Endothelial cell of umbilical vein (primary cell): ENCODE measurements at regions not wholly inside any gene's neighbourhood (a gene's known extent, or its start where the extent isn't known, plus 50 kb on each side); places are given as distances from the start of the nearest gene placed in this dataset.

Experiments
- BruUV-seq: library from RNA; stranded (reverse); fragments of 400-500 nt; replicated peaks from 2 replicates; lab custom pipeline; 2021; lab: Mats Ljungman, UMichigan
- CTCF ChIA-PET: fragments of 300-600, 350-600 bp; sonication (Branson Sonifier 250); formaldehyde crosslinking; loops from one replicate; lab custom pipeline; 2021; ENCODE audit warnings: antibody characterized with exemption, inconsistent platforms; lab: Charles Lee
- POLR2A ChIA-PET: fragments of 300-600, 350-600 bp; sonication (Branson Sonifier 250); formaldehyde crosslinking; loops from one replicate; lab custom pipeline; 2021; ENCODE audit warnings: antibody characterized with exemption, inconsistent platforms; lab: Charles Lee
- DNase-seq: peaks from one replicate; pipeline ENCODE4 v3.0.0-alpha.2; 2011; ENCODE audit warnings: low read depth, low spot score
- FAIRE-seq: peaks from 2 replicates; lab custom pipeline; 2011; peaks lifted over from hg19 to GRCh38; lab: Jason Lieb, UNC
- H2AFZ ChIP-seq: 2 replicates; pipeline ENCODE4 v1.6.0; 2012; ENCODE audit warnings: low read depth, low read length, control low read depth, inconsistent platforms
- H3K27ac ChIP-seq: 2 replicates; pipeline ENCODE4 v1.5.1; 2011; ENCODE audit warnings: low read depth, mild to moderate bottlenecking, control low read depth, low read length, moderate library complexity; ENCODE audit not compliant: insufficient read depth
- H3K27me3 ChIP-seq, 2 experiments: 2 replicates each; pipeline versions ENCODE4 v1.6.0 to v1.6.1; 2011; ENCODE audit warnings: low read length in 2 of 2, mixed read lengths in 1 of 2; ENCODE audit not compliant: control insufficient read depth in 2 of 2, insufficient read depth in 2 of 2
- H3K36me3 ChIP-seq, 2 experiments: 2 replicates in 1 of 2; 3 replicates in 1 of 2; pipeline ENCODE4 v1.5.1; 2011; ENCODE audit warnings: low read length in 2 of 2, mild to moderate bottlenecking in 1 of 2, moderate library complexity in 1 of 2; ENCODE audit not compliant: control insufficient read depth in 2 of 2, insufficient read depth in 2 of 2; ENCODE audit errors: extremely low read depth in 1 of 2
- H3K4me1 ChIP-seq: 3 replicates; pipeline ENCODE4 v1.5.1; 2011; ENCODE audit warnings: mild to moderate bottlenecking, low read length; ENCODE audit not compliant: control insufficient read depth, insufficient read depth; ENCODE audit errors: extremely low read depth
- H3K4me2 ChIP-seq: 2 replicates; pipeline ENCODE4 v1.6.1; 2011; ENCODE audit warnings: low read length, control low read depth, mixed read lengths; ENCODE audit not compliant: insufficient read depth
- H3K4me3 ChIP-seq, 3 experiments: fragments of 200-600 bp in 1 of 3; sonication (generic), shearing (Covaris generic) in 1 of 3; replicated peaks in 1 of 3; 2 replicates each; pipeline ENCODE4 v1.5.1; 2011 to 2016; ENCODE audit warnings: control low read depth in 3 of 3, low read length in 3 of 3, mild to moderate bottlenecking in 2 of 3, inconsistent platforms in 1 of 3, low read depth in 1 of 3, moderate library complexity in 1 of 3; ENCODE audit not compliant: insufficient read depth in 1 of 3
- H3K79me2 ChIP-seq: 2 replicates; pipeline ENCODE4 v1.6.0; 2012; ENCODE audit warnings: low read length, inconsistent platforms; ENCODE audit not compliant: control insufficient read depth, insufficient read depth
- H3K9ac ChIP-seq: replicated peaks from 2 replicates; pipeline ENCODE3; 2011; ENCODE audit warnings: low read length, control low read depth; ENCODE audit not compliant: insufficient read depth; ENCODE audit errors: extremely low read depth
- H3K9me1 ChIP-seq: replicated peaks from 3 replicates; pipeline ENCODE4 v1.6.0; 2011; ENCODE audit warnings: mild to moderate bottlenecking, low read length; ENCODE audit not compliant: control insufficient read depth, insufficient read depth; ENCODE audit errors: extremely low read depth
- H3K9me3 ChIP-seq: replicated peaks from 2 replicates; pipeline ENCODE4 v1.5.1; 2012; ENCODE audit warnings: low read length, inconsistent platforms; ENCODE audit not compliant: control insufficient read depth, insufficient read depth
- H4K20me1 ChIP-seq: replicated peaks from 2 replicates; pipeline ENCODE3; 2011; ENCODE audit warnings: mild to moderate bottlenecking, low read length; ENCODE audit not compliant: control insufficient read depth, insufficient read depth; ENCODE audit errors: extremely low read depth
- EZH2 ChIP-seq: IDR thresholded peaks from 2 replicates; pipeline ENCODE4 v1.6.1; 2012; ENCODE audit warnings: borderline replicate concordance, low read depth, mild to moderate bottlenecking, moderate library complexity, low read length, inconsistent platforms; ENCODE audit not compliant: severe bottlenecking
- FOS ChIP-seq: IDR thresholded peaks from 2 replicates; pipeline ENCODE4 v1.6.1; 2011; ENCODE audit warnings: mild to moderate bottlenecking, low read length, moderate library complexity, borderline replicate concordance; ENCODE audit not compliant: insufficient read depth
- GATA2 ChIP-seq: IDR thresholded peaks from 2 replicates; pipeline ENCODE4 v1.7.0; 2011; ENCODE audit warnings: low read depth, mild to moderate bottlenecking, moderate library complexity, mixed read lengths, low read length; ENCODE audit not compliant: insufficient read length, insufficient read depth
- JUN ChIP-seq: IDR thresholded peaks from 2 replicates; pipeline ENCODE4 v1.6.1; 2011; ENCODE audit warnings: borderline replicate concordance, low read depth; ENCODE audit not compliant: insufficient read length, insufficient read depth
- MAX ChIP-seq: IDR thresholded peaks from 2 replicates; pipeline ENCODE4 v1.6.1; 2011; ENCODE audit not compliant: insufficient read depth, insufficient read length
- MYC ChIP-seq: IDR thresholded peaks from one replicate; pipeline ENCODE4 v1.6.1; 2011; ENCODE audit warnings: mild to moderate bottlenecking, low read depth, low read length
- POLR2A ChIP-seq: IDR thresholded peaks from 2 replicates; pipeline ENCODE4 v1.6.1; 2012; ENCODE audit warnings: low read depth, mild to moderate bottlenecking, control low read depth, low read length
- POLR2AphosphoS5 ChIP-seq: IDR thresholded peaks from 2 replicates; pipeline ENCODE4 v1.6.1; 2012; ENCODE audit warnings: low read depth, mild to moderate bottlenecking, control low read depth, low read length, moderate library complexity; ENCODE audit not compliant: insufficient read depth
- dilution Hi-C: fragments of 300-500 bp; cut with MboI; formaldehyde crosslinking; loops from one replicate; pipeline ENCODE4 v1.15.0; 2019; ENCODE audit warnings: low sequenced_read_pairs; ENCODE audit not compliant: extremely low pct_ligation_motif_present
- intact Hi-C: fragments of 100-400 bp; cut with micrococcal nuclease; formaldehyde crosslinking; loops from one replicate; pipeline ENCODE4 v1.10.0; 2022
- TF ChIP-seq, protein P1 (sequence below), 2 donors: IDR thresholded peaks; 1 replicate in 1 of 2; 2 replicates in 1 of 2; pipeline ENCODE4 v1.5.1; 2011; ENCODE audit warnings: low read length in 2 of 2, mild to moderate bottlenecking in 2 of 2, moderate library complexity in 2 of 2, control low read depth in 1 of 2, inconsistent platforms in 1 of 2, low read depth in 1 of 2; ENCODE audit not compliant: insufficient read depth in 1 of 2; ENCODE audit errors: extremely low read depth in 1 of 2

- Histone ChIP-seq H3K4me1 (no peaks in the 10 kb centered on the region), H3K9me1 (no peaks in the 10 kb centered on the region), H3K9me3 (no peaks in the 10 kb centered on the region), H3K27ac (no peak overlapping the region), H4K20me1 (no peaks in the 10 kb centered on the region), H3K27me3 (no peaks in the 10 kb centered on the region), H3K4me3 (no peak overlapping the region), H3K79me2 (no peaks in the 10 kb centered on the region), H3K9ac (no peak overlapping the region), H3K36me3 (no peaks in the 10 kb centered on the region), H3K4me2 (no peak overlapping the region), H2AFZ (no peak overlapping the region)
- ChIA-PET CTCF (no interaction called here), POLR2A (no interaction called here)
- TF ChIP-seq FOS (no peak), MYC (no peak), POLR2AphosphoS5 (no peak), POLR2A (no peak), JUN (no peak), EZH2 (no peak), MAX (no peak), GATA2 (no peak)
- TF ChIP-seq, protein P1, sequence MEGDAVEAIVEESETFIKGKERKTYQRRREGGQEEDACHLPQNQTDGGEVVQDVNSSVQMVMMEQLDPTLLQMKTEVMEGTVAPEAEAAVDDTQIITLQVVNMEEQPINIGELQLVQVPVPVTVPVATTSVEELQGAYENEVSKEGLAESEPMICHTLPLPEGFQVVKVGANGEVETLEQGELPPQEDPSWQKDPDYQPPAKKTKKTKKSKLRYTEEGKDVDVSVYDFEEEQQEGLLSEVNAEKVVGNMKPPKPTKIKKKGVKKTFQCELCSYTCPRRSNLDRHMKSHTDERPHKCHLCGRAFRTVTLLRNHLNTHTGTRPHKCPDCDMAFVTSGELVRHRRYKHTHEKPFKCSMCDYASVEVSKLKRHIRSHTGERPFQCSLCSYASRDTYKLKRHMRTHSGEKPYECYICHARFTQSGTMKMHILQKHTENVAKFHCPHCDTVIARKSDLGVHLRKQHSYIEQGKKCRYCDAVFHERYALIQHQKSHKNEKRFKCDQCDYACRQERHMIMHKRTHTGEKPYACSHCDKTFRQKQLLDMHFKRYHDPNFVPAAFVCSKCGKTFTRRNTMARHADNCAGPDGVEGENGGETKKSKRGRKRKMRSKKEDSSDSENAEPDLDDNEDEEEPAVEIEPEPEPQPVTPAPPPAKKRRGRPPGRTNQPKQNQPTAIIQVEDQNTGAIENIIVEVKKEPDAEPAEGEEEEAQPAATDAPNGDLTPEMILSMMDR (IDR thresholded peaks at IDR 0.05; ENCODE audit: extremely low read depth in 1 of 2, insufficient read depth in 1 of 2, low read depth in 1 of 2, low read length in 2 of 2) = no peak
- no TSS peak for BruUV-seq
- FAIRE-seq = no peak
- intact Hi-C loops (no loop called here), dilution Hi-C loops (no loop called here)
- no peak for DNase-seq
Measured at GRCh38 chr10:85492684-85493083, 873.9 kb downstream of the GRID1 start.
